ENCODE measurements at regions not wholly inside any gene's neighbourhood (a gene's known extent, or its start where the extent isn't known, plus 50 kb on each side); places are given as distances from the start of the nearest gene placed in this dataset.

- Histone ChIP-seq H3K27me3 (replicated peaks in 1 of 4; ENCODE audit: control insufficient read depth in 3 of 4, extremely low read depth in 1 of 4, insufficient read depth in 3 of 4, low read length in 3 of 4) (peaks cover 42 to 67% (median 63%) of the 10 kb centered on the region in 4 experiments), H2BK20ac (ENCODE audit: low read length) (no peak overlapping the region), H3K9me3 (ENCODE audit: insufficient read depth in 2 of 2, low read depth in 1 of 2, low read length in 1 of 2) (peaks cover 16 to 24% of the 10 kb centered on the region in 2 experiments; a peak in 3 of 4 replicates), H3K4ac (replicated peaks; ENCODE audit: insufficient read length, low read depth, low read length) (no peak overlapping the region), H2AFZ (ENCODE audit: low read length) (no peak overlapping the region), H3K23me2 (ENCODE audit: low read depth, low read length) (no peaks in the 10 kb centered on the region), H3K56ac (replicated peaks; ENCODE audit: insufficient read length, low read depth, low read length) (no peak overlapping the region), H4K91ac (replicated peaks; ENCODE audit: insufficient read length, low read length) (no peak overlapping the region), H3K36me3 (ENCODE audit: control insufficient read depth in 2 of 4, insufficient read depth in 4 of 4, low read length in 3 of 4) (peaks cover 0 to 5% (median 0%) of the 10 kb centered on the region in 4 experiments; a peak in 1 of 8 replicates), H3K4me3 (ENCODE audit: extremely low read depth in 1 of 4, insufficient read depth in 2 of 4, low read depth in 3 of 4, low read length in 4 of 4) (no peak overlapping the region), H4K8ac (ENCODE audit: extremely low read depth, insufficient read depth, low read length) (no peak overlapping the region), H3K23ac (ENCODE audit: insufficient read length) (no peak overlapping the region), H2AK5ac (ENCODE audit: low read depth, low read length) (no peak overlapping the region), H3K27ac (ENCODE audit: low read depth, low read length) (no peak overlapping the region), H2BK15ac (ENCODE audit: low read length) (no peak overlapping the region), H3K79me1 (ENCODE audit: low read depth, low read length) (no peaks in the 10 kb centered on the region), H2BK12ac (ENCODE audit: low read depth, low read length) (no peak overlapping the region), H3K18ac (ENCODE audit: extremely low read depth, low read length) (no peak overlapping the region), H2BK5ac (ENCODE audit: low read depth, low read length) (no peak overlapping the region), H2BK120ac (replicated peaks; ENCODE audit: low read depth, low read length) (no peak overlapping the region), H3K14ac (ENCODE audit: insufficient read length) (no peak overlapping the region), H3K4me2 (ENCODE audit: insufficient read depth in 1 of 2, low read depth in 2 of 2, low read length in 2 of 2) (peak overlapping the region; percentile 36 to 41; a peak in 2 of 4 replicates), H4K5ac (ENCODE audit: insufficient read length, low read depth, low read length) (no peak overlapping the region), H3K4me1 (replicated peaks in 1 of 4; ENCODE audit: control insufficient read depth in 3 of 4, insufficient read depth in 4 of 4, low read length in 3 of 4) (no peaks in the 10 kb centered on the region; a peak in 1 of 7 replicates), H4K20me1 (replicated peaks in 1 of 2; ENCODE audit: control insufficient read depth in 1 of 2, insufficient read depth in 2 of 2, low read length in 2 of 2) (peaks cover 0 to 2% of the 10 kb centered on the region in 2 experiments), H3K9ac (replicated peaks in 1 of 4; ENCODE audit: extremely low read depth in 1 of 4, low read depth in 3 of 4, low read length in 3 of 4) (0 out of 7 replicates have a peak overlapping the region, but pooled peaks of 1 of the 4 experiments have one; percentile 6), H3K79me2 (ENCODE audit: control insufficient read depth in 1 of 2, insufficient read depth in 2 of 2, low read length in 2 of 2) (no peaks in the 10 kb centered on the region)
- whole genome bisulfite sequencing, 2 experiments (ENCODE audit: extremely low coverage in 1 of 2, insufficient coverage in 1 of 2, insufficient read length in 1 of 2, insufficient replicate concordance in 2 of 2, low coverage in 1 of 2, low lambda C conversion rate in 2 of 2, missing lambda C conversion rate in 1 of 2) = 4% methylated on average over 2 of the region's 2 CpGs; no CpG with 5 or more reads in 1 of the 2 experiments
- ChIA-PET POLR2A (ENCODE audit: partially characterized antibody) (interaction anchor here (1.1 kb wide), 1 partner anchor 13 kb away, joined by 3 read pairs; no protein-coding TSS in a partner anchor), CTCF (ENCODE audit: partially characterized antibody) (interaction anchor here (0.6 to 4.2 kb wide), 14 partner anchors 7 to 357 kb away, joined by 3 to 20 read pairs (median 3); no protein-coding TSS in a partner anchor)
- DNase-seq (ENCODE audit: low read depth in 1 of 2, low spot score in 2 of 2) (peak in 1 of 2 experiments; percentile 33), FAIRE-seq (peak; percentile 81)
- TF ChIP-seq KDM5A (IDR thresholded peaks at IDR 0.05; ENCODE audit: low read length) = no peak
- no peak for TF ChIP-seq EP300 (IDR thresholded peaks at IDR 0.05; ENCODE audit: borderline replicate concordance in 1 of 2, low read depth in 2 of 2, low read length in 2 of 2)
Measured at GRCh38 chr1:67515324-67516080, 85.3 kb upstream of the SERBP1 start.

Data from H1 (cell line).